Endothelial cell of umbilical vein (primary cell): ENCODE measurements at regions not wholly inside any gene's neighbourhood (a gene's known extent, or its start where the extent isn't known, plus 50 kb on each side); places are given as distances from the start of the nearest gene placed in this dataset.

Source experiments
- BruUV-seq: library from RNA; stranded (reverse); fragments of 400-500 nt; replicated peaks from 2 replicates; lab custom pipeline; 2021; lab: Mats Ljungman, UMichigan
- CTCF ChIA-PET: fragments of 300-600, 350-600 bp; sonication (Branson Sonifier 250); formaldehyde crosslinking; loops from one replicate; lab custom pipeline; 2021; ENCODE audit warnings: antibody characterized with exemption, inconsistent platforms; lab: Charles Lee
- POLR2A ChIA-PET: fragments of 300-600, 350-600 bp; sonication (Branson Sonifier 250); formaldehyde crosslinking; loops from one replicate; lab custom pipeline; 2021; ENCODE audit warnings: antibody characterized with exemption, inconsistent platforms; lab: Charles Lee
- DNase-seq: peaks from one replicate; pipeline ENCODE4 v3.0.0-alpha.2; 2011; ENCODE audit warnings: low read depth, low spot score
- FAIRE-seq: peaks from 2 replicates; lab custom pipeline; 2011; peaks lifted over from hg19 to GRCh38; lab: Jason Lieb, UNC
- H2AFZ ChIP-seq: 2 replicates; pipeline ENCODE4 v1.6.0; 2012; ENCODE audit warnings: low read depth, low read length, control low read depth, inconsistent platforms
- H3K27ac ChIP-seq: 2 replicates; pipeline ENCODE4 v1.5.1; 2011; ENCODE audit warnings: low read depth, mild to moderate bottlenecking, control low read depth, low read length, moderate library complexity; ENCODE audit not compliant: insufficient read depth
- H3K27me3 ChIP-seq, 2 experiments: 2 replicates each; pipeline versions ENCODE4 v1.6.0 to v1.6.1; 2011; ENCODE audit warnings: low read length in 2 of 2, mixed read lengths in 1 of 2; ENCODE audit not compliant: control insufficient read depth in 2 of 2, insufficient read depth in 2 of 2
- H3K36me3 ChIP-seq, 2 experiments: 2 replicates in 1 of 2; 3 replicates in 1 of 2; pipeline ENCODE4 v1.5.1; 2011; ENCODE audit warnings: low read length in 2 of 2, mild to moderate bottlenecking in 1 of 2, moderate library complexity in 1 of 2; ENCODE audit not compliant: control insufficient read depth in 2 of 2, insufficient read depth in 2 of 2; ENCODE audit errors: extremely low read depth in 1 of 2
- H3K4me1 ChIP-seq: 3 replicates; pipeline ENCODE4 v1.5.1; 2011; ENCODE audit warnings: mild to moderate bottlenecking, low read length; ENCODE audit not compliant: control insufficient read depth, insufficient read depth; ENCODE audit errors: extremely low read depth
- H3K4me2 ChIP-seq: 2 replicates; pipeline ENCODE4 v1.6.1; 2011; ENCODE audit warnings: low read length, control low read depth, mixed read lengths; ENCODE audit not compliant: insufficient read depth
- H3K4me3 ChIP-seq, 3 experiments: fragments of 200-600 bp in 1 of 3; sonication (generic), shearing (Covaris generic) in 1 of 3; replicated peaks in 1 of 3; 2 replicates each; pipeline ENCODE4 v1.5.1; 2011 to 2016; ENCODE audit warnings: control low read depth in 3 of 3, low read length in 3 of 3, mild to moderate bottlenecking in 2 of 3, inconsistent platforms in 1 of 3, low read depth in 1 of 3, moderate library complexity in 1 of 3; ENCODE audit not compliant: insufficient read depth in 1 of 3
- H3K79me2 ChIP-seq: 2 replicates; pipeline ENCODE4 v1.6.0; 2012; ENCODE audit warnings: low read length, inconsistent platforms; ENCODE audit not compliant: control insufficient read depth, insufficient read depth
- H3K9ac ChIP-seq: replicated peaks from 2 replicates; pipeline ENCODE3; 2011; ENCODE audit warnings: low read length, control low read depth; ENCODE audit not compliant: insufficient read depth; ENCODE audit errors: extremely low read depth
- H3K9me1 ChIP-seq: replicated peaks from 3 replicates; pipeline ENCODE4 v1.6.0; 2011; ENCODE audit warnings: mild to moderate bottlenecking, low read length; ENCODE audit not compliant: control insufficient read depth, insufficient read depth; ENCODE audit errors: extremely low read depth
- H3K9me3 ChIP-seq: replicated peaks from 2 replicates; pipeline ENCODE4 v1.5.1; 2012; ENCODE audit warnings: low read length, inconsistent platforms; ENCODE audit not compliant: control insufficient read depth, insufficient read depth
- H4K20me1 ChIP-seq: replicated peaks from 2 replicates; pipeline ENCODE3; 2011; ENCODE audit warnings: mild to moderate bottlenecking, low read length; ENCODE audit not compliant: control insufficient read depth, insufficient read depth; ENCODE audit errors: extremely low read depth
- EZH2 ChIP-seq: IDR thresholded peaks from 2 replicates; pipeline ENCODE4 v1.6.1; 2012; ENCODE audit warnings: borderline replicate concordance, low read depth, mild to moderate bottlenecking, moderate library complexity, low read length, inconsistent platforms; ENCODE audit not compliant: severe bottlenecking
- GATA2 ChIP-seq: IDR thresholded peaks from 2 replicates; pipeline ENCODE4 v1.7.0; 2011; ENCODE audit warnings: low read depth, mild to moderate bottlenecking, moderate library complexity, mixed read lengths, low read length; ENCODE audit not compliant: insufficient read length, insufficient read depth
- JUN ChIP-seq: IDR thresholded peaks from 2 replicates; pipeline ENCODE4 v1.6.1; 2011; ENCODE audit warnings: borderline replicate concordance, low read depth; ENCODE audit not compliant: insufficient read length, insufficient read depth
- MYC ChIP-seq: IDR thresholded peaks from one replicate; pipeline ENCODE4 v1.6.1; 2011; ENCODE audit warnings: mild to moderate bottlenecking, low read depth, low read length
- dilution Hi-C: fragments of 300-500 bp; cut with MboI; formaldehyde crosslinking; loops from one replicate; pipeline ENCODE4 v1.15.0; 2019; ENCODE audit warnings: low sequenced_read_pairs; ENCODE audit not compliant: extremely low pct_ligation_motif_present
- intact Hi-C: fragments of 100-400 bp; cut with micrococcal nuclease; formaldehyde crosslinking; loops from one replicate; pipeline ENCODE4 v1.10.0; 2022

GRCh38 chr12:45148619-45149018 is 67.3 kb upstream of the ANO6 start:
- CTCF ChIA-PET, result no interaction called here
- FAIRE-seq, result no peak

GRCh38 chr12:45165284-45165683 is 50.6 kb upstream of the ANO6 start:
- Histone ChIP-seq H3K9ac (no peak overlapping the region), H3K9me3 (no peaks in the 10 kb centered on the region), H3K4me3 (no peak overlapping the region), H3K27ac (no peak overlapping the region), H3K4me1 (no peaks in the 10 kb centered on the region), H3K9me1 (no peaks in the 10 kb centered on the region), H3K36me3 (no peaks in the 10 kb centered on the region), H3K27me3 (peaks cover 0 to 5% of the 10 kb centered on the region in 2 experiments), H3K79me2 (no peaks in the 10 kb centered on the region), H2AFZ (no peak overlapping the region), H4K20me1 (no peaks in the 10 kb centered on the region), H3K4me2 (no peak overlapping the region)
- DNase-seq (no peak), FAIRE-seq (no peak)
- no peak for TF ChIP-seq JUN
- dilution Hi-C loops, result no loop called here
- intact Hi-C loops, result no loop called here
- ChIA-PET CTCF (interaction anchor here (1.5 to 2.1 kb wide), 2 partner anchors 213 to 223 kb away, joined by 3 to 9 read pairs; no protein-coding TSS in a partner anchor), POLR2A (no interaction called here)
- no TSS peak for BruUV-seq

More at GRCh38 chr12:45148619-45149018, 67.3 kb upstream of the ANO6 start:
- Histone ChIP-seq H3K4me3 (no peak overlapping the region), H3K9me1 (no peaks in the 10 kb centered on the region), H2AFZ (no peak overlapping the region), H3K36me3 (no peaks in the 10 kb centered on the region), H4K20me1 (no peaks in the 10 kb centered on the region), H3K27me3 (peaks cover 1 to 5% of the 10 kb centered on the region in 2 experiments), H3K4me1 (no peaks in the 10 kb centered on the region), H3K9me3 (no peaks in the 10 kb centered on the region), H3K4me2 (no peak overlapping the region), H3K79me2 (no peaks in the 10 kb centered on the region), H3K27ac (no peak overlapping the region), H3K9ac (no peak overlapping the region)
- BruUV-seq, result no TSS peak
- no peak for DNase-seq
- dilution Hi-C loops, result no loop called here
- no peak for TF ChIP-seq EZH2
- no peak for TF ChIP-seq GATA2
- no peak for TF ChIP-seq MYC
- POLR2A ChIA-PET, result no interaction called here
- intact Hi-C loops, result no loop called here
